ENCODE measurements at regions not wholly inside any gene's neighbourhood (a gene's known extent, or its start where the extent isn't known, plus 50 kb on each side); places are given as distances from the start of the nearest gene placed in this dataset.

DNA sequence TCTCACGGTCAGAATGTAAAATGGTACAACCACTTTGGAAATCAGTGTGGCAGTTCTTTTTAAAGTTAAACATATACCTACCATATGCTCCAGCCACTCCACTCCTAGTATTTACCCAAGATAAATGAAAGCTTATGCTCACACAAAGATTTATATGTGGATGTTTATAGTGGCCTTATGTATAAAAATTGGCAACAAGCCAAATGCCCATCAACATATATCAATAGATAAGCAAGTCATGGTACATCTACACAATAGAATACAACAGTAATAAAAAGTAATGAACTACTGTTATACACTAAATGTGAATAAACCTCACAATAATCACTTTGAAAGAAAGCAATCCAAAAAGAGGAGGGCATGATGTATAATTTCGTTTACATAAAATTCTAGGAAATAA, 153.5 kb upstream of the LMCD1 start:
- no peaks in the 10 kb centered on the region for H3K4me1 ChIP-seq (ENCODE audit: control insufficient read depth, insufficient read depth, low read depth, low read length)
- no peak overlapping the region for H2BK120ac ChIP-seq (ENCODE audit: low read depth, low read length)
- no peak overlapping the region for H2AK5ac ChIP-seq (ENCODE audit: low read length, severe bottlenecking)
- no peak overlapping the region for H3K27ac ChIP-seq (ENCODE audit: low read length, poor library complexity, severe bottlenecking)
- H3K4me2 ChIP-seq (ENCODE audit: low read length, poor library complexity, severe bottlenecking): no peak overlapping the region
- DNase-seq: no peak
- no peak overlapping the region for H4K8ac ChIP-seq (ENCODE audit: low read length)
- H3K9ac ChIP-seq (ENCODE audit: low read length): no peak overlapping the region
- no peak overlapping the region for H3K14ac ChIP-seq (ENCODE audit: low read length in 2 of 2)
- H3K36me3 ChIP-seq (ENCODE audit: control insufficient read depth in 1 of 2, insufficient read depth in 2 of 2, low read depth in 1 of 2, low read length in 2 of 2): no peaks in the 10 kb centered on the region
- no peak overlapping the region for H3K4me3 ChIP-seq (ENCODE audit: insufficient read depth in 1 of 2, low read depth in 1 of 2, low read length in 2 of 2)
- H3K27me3 ChIP-seq (ENCODE audit: control insufficient read depth in 1 of 2, insufficient read depth in 1 of 2, low read length in 2 of 2): no peaks in the 10 kb centered on the region
- peaks cover 34% of the 10 kb centered on the region for H3K9me3 ChIP-seq (ENCODE audit: control insufficient read depth, low read length)
- H4K91ac ChIP-seq (ENCODE audit: low read length): no peak overlapping the region
- H3K23ac ChIP-seq (ENCODE audit: low read length in 2 of 2): no peak overlapping the region
- no peak overlapping the region for H2AFZ ChIP-seq (ENCODE audit: low read depth, low read length)
- H3K18ac ChIP-seq (ENCODE audit: low read depth in 1 of 2, low read length in 2 of 2): no peak overlapping the region
- no peak overlapping the region for H2BK15ac ChIP-seq (ENCODE audit: low read depth, poor library complexity, severe bottlenecking)
- H2BK5ac ChIP-seq (ENCODE audit: low read depth, low read length, poor library complexity, severe bottlenecking): no peak overlapping the region
- no peaks in the 10 kb centered on the region for H3K79me1 ChIP-seq (replicated peaks; ENCODE audit: low read length, poor library complexity, severe bottlenecking)
- H3K4ac ChIP-seq (ENCODE audit: low read depth in 1 of 2, low read length in 2 of 2): no peak overlapping the region
- H2BK12ac ChIP-seq (ENCODE audit: low read length in 2 of 2): no peak overlapping the region
- 78% methylated on average over 2 of the region's 2 CpGs for WGBS

DNA sequence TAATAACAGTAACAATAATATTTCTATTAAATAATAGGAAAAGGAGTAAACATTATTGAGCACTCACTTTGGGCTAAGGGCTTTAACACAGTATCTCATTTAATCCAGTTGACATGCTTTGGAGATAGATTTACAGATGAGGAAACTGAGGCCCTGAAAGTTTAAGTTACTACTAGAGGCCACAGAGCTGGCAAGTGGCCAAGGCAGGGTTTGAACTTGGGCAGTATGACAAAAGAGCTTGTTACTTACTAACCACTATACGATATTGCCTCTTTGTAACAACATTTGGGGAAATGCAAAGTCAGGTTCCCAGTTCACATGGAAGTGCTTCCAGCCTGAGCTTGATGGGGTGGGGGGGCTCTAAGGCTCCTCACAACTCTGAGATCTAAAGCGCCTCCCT, 149.1 kb upstream of the LMCD1 start:
- H2BK15ac ChIP-seq (ENCODE audit: low read depth, poor library complexity, severe bottlenecking): no peak overlapping the region
- no peaks in the 10 kb centered on the region for H3K36me3 ChIP-seq (ENCODE audit: control insufficient read depth in 1 of 2, insufficient read depth in 2 of 2, low read depth in 1 of 2, low read length in 2 of 2)
- H3K27ac ChIP-seq (ENCODE audit: low read length, poor library complexity, severe bottlenecking): no peak overlapping the region
- peaks cover 13% of the 10 kb centered on the region for H3K9me3 ChIP-seq (ENCODE audit: control insufficient read depth, low read length)
- H2AFZ ChIP-seq (ENCODE audit: low read depth, low read length): no peak overlapping the region
- no peaks in the 10 kb centered on the region for H3K27me3 ChIP-seq (ENCODE audit: control insufficient read depth in 1 of 2, insufficient read depth in 1 of 2, low read length in 2 of 2)
- WGBS: 90% methylated on average over 2 of the region's 2 CpGs
- no peak overlapping the region for H2AK5ac ChIP-seq (ENCODE audit: low read length, severe bottlenecking)
- no peak overlapping the region for H4K8ac ChIP-seq (ENCODE audit: low read length)
- H3K23ac ChIP-seq (ENCODE audit: low read length in 2 of 2): no peak overlapping the region
- H2BK5ac ChIP-seq (ENCODE audit: low read depth, low read length, poor library complexity, severe bottlenecking): no peak overlapping the region
- no peak overlapping the region for H3K4ac ChIP-seq (ENCODE audit: low read depth in 1 of 2, low read length in 2 of 2)
- no peak overlapping the region for H3K18ac ChIP-seq (ENCODE audit: low read depth in 1 of 2, low read length in 2 of 2)
- H2BK12ac ChIP-seq (ENCODE audit: low read length in 2 of 2): no peak overlapping the region
- no peak overlapping the region for H3K9ac ChIP-seq (ENCODE audit: low read length)
- no peak overlapping the region for H2BK120ac ChIP-seq (ENCODE audit: low read depth, low read length)
- no peak for DNase-seq
- no peak overlapping the region for H4K91ac ChIP-seq (ENCODE audit: low read length)
- no peaks in the 10 kb centered on the region for H3K4me1 ChIP-seq (ENCODE audit: control insufficient read depth, insufficient read depth, low read depth, low read length)
- H3K4me2 ChIP-seq (ENCODE audit: low read length, poor library complexity, severe bottlenecking): no peak overlapping the region
- no peaks in the 10 kb centered on the region for H3K79me1 ChIP-seq (replicated peaks; ENCODE audit: low read length, poor library complexity, severe bottlenecking)
- no peak overlapping the region for H3K4me3 ChIP-seq (ENCODE audit: insufficient read depth in 1 of 2, low read depth in 1 of 2, low read length in 2 of 2)
- no peak overlapping the region for H3K14ac ChIP-seq (ENCODE audit: low read length in 2 of 2)

DNA sequence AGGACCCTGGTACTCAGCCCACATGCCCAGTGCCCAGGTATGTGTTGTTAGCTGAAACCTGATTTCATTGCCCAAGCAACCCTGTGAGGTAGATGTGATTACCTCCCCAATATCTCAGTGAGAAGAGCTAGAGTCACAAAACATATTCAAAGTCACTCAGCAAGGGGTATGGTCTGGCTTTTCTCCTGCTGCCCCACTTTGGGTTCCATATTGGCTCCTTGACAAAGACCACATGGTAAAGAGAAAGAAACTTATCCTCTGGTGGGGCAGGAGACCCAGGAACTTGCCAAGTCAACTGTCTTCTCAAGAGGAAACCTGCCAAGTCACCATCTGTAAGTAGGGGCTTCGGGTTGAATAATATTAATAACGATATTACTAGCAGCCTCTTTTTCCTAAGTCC, 148.3 kb upstream of the LMCD1 start:
- Histone ChIP-seq H3K4me1 (ENCODE audit: control insufficient read depth, insufficient read depth, low read depth, low read length) (no peaks in the 10 kb centered on the region), H3K4ac (ENCODE audit: low read depth in 1 of 2, low read length in 2 of 2) (no peak overlapping the region), H3K14ac (ENCODE audit: low read length in 2 of 2) (no peak overlapping the region), H3K27me3 (ENCODE audit: control insufficient read depth in 1 of 2, insufficient read depth in 1 of 2, low read length in 2 of 2) (no peaks in the 10 kb centered on the region), H2BK5ac (ENCODE audit: low read depth, low read length, poor library complexity, severe bottlenecking) (no peak overlapping the region), H2BK12ac (ENCODE audit: low read length in 2 of 2) (no peak overlapping the region), H2AK5ac (ENCODE audit: low read length, severe bottlenecking) (no peak overlapping the region), H3K79me1 (replicated peaks; ENCODE audit: low read length, poor library complexity, severe bottlenecking) (no peaks in the 10 kb centered on the region), H4K8ac (ENCODE audit: low read length) (no peak overlapping the region), H3K4me3 (ENCODE audit: insufficient read depth in 1 of 2, low read depth in 1 of 2, low read length in 2 of 2) (no peak overlapping the region), H3K9me3 (ENCODE audit: control insufficient read depth, low read length) (peaks cover 7% of the 10 kb centered on the region), H3K9ac (ENCODE audit: low read length) (no peak overlapping the region), H2BK15ac (ENCODE audit: low read depth, poor library complexity, severe bottlenecking) (no peak overlapping the region), H3K36me3 (ENCODE audit: control insufficient read depth in 1 of 2, insufficient read depth in 2 of 2, low read depth in 1 of 2, low read length in 2 of 2) (no peaks in the 10 kb centered on the region), H3K23ac (ENCODE audit: low read length in 2 of 2) (no peak overlapping the region), H3K18ac (ENCODE audit: low read depth in 1 of 2, low read length in 2 of 2) (no peak overlapping the region), H2BK120ac (ENCODE audit: low read depth, low read length) (no peak overlapping the region), H4K91ac (ENCODE audit: low read length) (no peak overlapping the region), H3K27ac (ENCODE audit: low read length, poor library complexity, severe bottlenecking) (no peak overlapping the region), H3K4me2 (ENCODE audit: low read length, poor library complexity, severe bottlenecking) (no peak overlapping the region), H2AFZ (ENCODE audit: low read depth, low read length) (no peak overlapping the region)
- DNase-seq: no peak
- 100% methylated on average over 2 of the region's 2 CpGs for WGBS

GRCh38 chr3:8355346-8355745, 146.3 kb upstream of the LMCD1 start:
- Histone ChIP-seq H3K4me2 (ENCODE audit: low read length, poor library complexity, severe bottlenecking) (no peak overlapping the region), H4K91ac (ENCODE audit: low read length) (no peak overlapping the region), H2BK15ac (ENCODE audit: low read depth, poor library complexity, severe bottlenecking) (no peak overlapping the region), H2BK12ac (ENCODE audit: low read length in 2 of 2) (no peak overlapping the region), H2BK5ac (ENCODE audit: low read depth, low read length, poor library complexity, severe bottlenecking) (no peak overlapping the region), H3K18ac (ENCODE audit: low read depth in 1 of 2, low read length in 2 of 2) (no peak overlapping the region), H3K36me3 (ENCODE audit: control insufficient read depth in 1 of 2, insufficient read depth in 2 of 2, low read depth in 1 of 2, low read length in 2 of 2) (no peaks in the 10 kb centered on the region), H3K27ac (ENCODE audit: low read length, poor library complexity, severe bottlenecking) (no peak overlapping the region), H2AFZ (ENCODE audit: low read depth, low read length) (no peak overlapping the region), H3K9ac (ENCODE audit: low read length) (no peak overlapping the region), H2AK5ac (ENCODE audit: low read length, severe bottlenecking) (no peak overlapping the region), H3K79me1 (replicated peaks; ENCODE audit: low read length, poor library complexity, severe bottlenecking) (no peaks in the 10 kb centered on the region), H3K4me1 (ENCODE audit: control insufficient read depth, insufficient read depth, low read depth, low read length) (no peaks in the 10 kb centered on the region), H3K14ac (ENCODE audit: low read length in 2 of 2) (no peak overlapping the region), H3K23ac (ENCODE audit: low read length in 2 of 2) (no peak overlapping the region), H2BK120ac (ENCODE audit: low read depth, low read length) (no peak overlapping the region), H4K8ac (ENCODE audit: low read length) (no peak overlapping the region), H3K9me3 (ENCODE audit: control insufficient read depth, low read length) (no peaks in the 10 kb centered on the region), H3K4ac (ENCODE audit: low read depth in 1 of 2, low read length in 2 of 2) (no peak overlapping the region), H3K27me3 (ENCODE audit: control insufficient read depth in 1 of 2, insufficient read depth in 1 of 2, low read length in 2 of 2) (no peaks in the 10 kb centered on the region), H3K4me3 (ENCODE audit: insufficient read depth in 1 of 2, low read depth in 1 of 2, low read length in 2 of 2) (no peak overlapping the region)
- WGBS: no CpG with 5 or more reads among the region's 1 CpG
- no peak for DNase-seq

Data from mesenchymal stem cell (in vitro differentiated cells and primary cell).